ENCODE measurements at regions not wholly inside any gene's neighbourhood (a gene's known extent, or its start where the extent isn't known, plus 50 kb on each side); places are given as distances from the start of the nearest gene placed in this dataset.

GRCh38 chr4:133263104-133263503 lies 114.0 kb downstream of the PCDH10 start:
- TF ChIP-seq CTCF (IDR thresholded peaks at IDR 0.05) = no peak

GRCh38 chr4:133247861-133248260 lies 98.8 kb downstream of the PCDH10 start:
- TF ChIP-seq CTCF (IDR thresholded peaks at IDR 0.05) = no peak
- H3K27ac ChIP-seq = no peak overlapping the region
- H3K4me3 ChIP-seq = no peak overlapping the region
- DNase-seq (ENCODE audit: low spot score) = no peak

More at GRCh38 chr4:133263104-133263503, 114.0 kb downstream of the PCDH10 start:
- DNase-seq (ENCODE audit: low spot score) = no peak
- Histone ChIP-seq H3K27ac (no peak overlapping the region), H3K4me3 (no peak overlapping the region)

GRCh38 chr4:133245226-133245625 lies 96.1 kb downstream of the PCDH10 start:
- no peak overlapping the region for H3K4me3 ChIP-seq
- no peak for TF ChIP-seq CTCF (IDR thresholded peaks at IDR 0.05)
- DNase-seq (ENCODE audit: low spot score) = no peak

More at GRCh38 chr4:133245226-133245625, 96.1 kb downstream of the PCDH10 start:
- no peak overlapping the region for H3K27ac ChIP-seq

All from coronary artery (tissue), 2 donors.